Inflammatory macrophage treated with lipopolysaccharide for 4 hours (primary cell): ENCODE measurements at regions not wholly inside any gene's neighbourhood (a gene's known extent, or its start where the extent isn't known, plus 50 kb on each side); places are given as distances from the start of the nearest gene placed in this dataset.
"Not testable (repeated sequence)": the region's sequence is repeated elsewhere in the genome, so short reads cannot be mapped to it uniquely, and the experiment has no call there.

ENCODE experiments used
- DNase-seq: peaks from one replicate; pipeline ENCODE4 v3.0.0-alpha.2; 2020

DNA sequence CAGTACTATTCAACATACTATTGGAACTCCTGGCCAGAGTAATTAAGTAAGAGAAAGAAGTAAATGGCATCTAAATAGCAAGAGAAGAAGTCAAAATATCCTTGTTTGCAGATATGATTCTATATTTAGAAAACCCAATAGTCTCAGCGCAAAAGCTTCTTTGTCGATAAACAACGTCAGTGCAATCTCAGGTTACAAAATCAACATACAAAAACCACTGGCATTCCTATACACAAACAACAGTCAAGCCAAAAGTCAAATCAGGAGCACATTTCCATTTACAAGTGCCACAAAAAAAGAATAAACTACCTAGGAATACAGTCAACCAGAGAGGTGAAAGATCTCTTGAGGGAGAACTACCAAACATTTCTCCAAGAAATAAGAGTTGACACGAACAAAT, 1901.9 kb upstream of the ACO1 start:
- no peak for DNase-seq

DNA sequence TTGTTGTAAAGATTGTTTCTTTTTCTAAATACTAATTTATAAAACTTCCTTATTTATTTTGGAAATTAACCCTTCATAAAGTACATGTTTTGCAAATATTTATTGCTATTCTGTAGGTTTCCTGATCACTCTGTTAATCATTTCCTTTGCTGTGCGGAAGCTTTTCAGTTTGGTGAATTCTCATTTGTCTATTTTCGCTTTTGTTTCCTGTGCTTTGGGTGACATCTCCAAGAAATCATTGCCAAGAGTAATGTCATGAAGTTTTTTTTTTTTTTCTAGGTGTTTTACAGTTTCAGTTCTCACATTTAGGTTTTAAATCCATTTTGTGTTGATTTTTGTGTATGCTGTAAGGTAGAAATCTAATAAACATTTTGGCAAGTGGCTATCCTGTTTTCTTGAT, 1899.8 kb upstream of the ACO1 start:
- DNase-seq, result no peak

DNA sequence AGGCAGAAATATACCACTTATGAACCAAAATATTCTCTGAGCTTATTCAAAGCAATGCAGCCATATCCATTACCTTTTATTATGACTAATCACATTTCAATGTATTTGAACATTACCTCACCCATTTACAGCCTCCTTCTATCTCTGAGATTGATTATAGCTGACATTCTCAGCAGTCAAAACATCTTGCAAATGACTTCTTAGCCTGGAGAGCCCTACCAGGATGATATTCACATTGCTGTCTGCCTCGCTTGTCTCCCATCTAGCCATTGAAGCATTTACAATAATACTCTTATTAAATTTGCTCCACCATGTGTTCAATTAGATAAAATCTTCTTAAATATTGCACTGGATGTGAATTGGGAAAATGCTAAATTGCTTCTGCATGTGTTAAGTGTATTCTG, 1879.9 kb upstream of the ACO1 start:
- no peak for DNase-seq

DNA sequence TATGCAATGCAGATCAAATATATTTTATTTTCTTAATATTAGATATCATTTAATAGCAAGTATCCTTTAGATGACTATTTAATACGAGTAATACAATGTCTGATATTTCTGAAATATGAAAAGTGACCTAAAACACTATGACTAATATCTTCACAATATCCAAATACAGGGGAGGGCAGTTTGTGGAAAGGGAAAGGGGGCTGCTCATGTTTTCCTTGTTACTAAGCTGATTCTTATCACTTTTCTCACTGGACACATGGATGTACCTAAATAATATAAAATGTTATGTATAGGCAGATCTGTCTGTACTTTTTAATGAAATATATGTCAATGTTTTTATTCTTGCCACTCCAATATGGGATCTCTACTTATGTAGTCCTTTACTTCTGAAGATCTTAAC, 1879.1 kb upstream of the ACO1 start:
- no peak for DNase-seq

DNA sequence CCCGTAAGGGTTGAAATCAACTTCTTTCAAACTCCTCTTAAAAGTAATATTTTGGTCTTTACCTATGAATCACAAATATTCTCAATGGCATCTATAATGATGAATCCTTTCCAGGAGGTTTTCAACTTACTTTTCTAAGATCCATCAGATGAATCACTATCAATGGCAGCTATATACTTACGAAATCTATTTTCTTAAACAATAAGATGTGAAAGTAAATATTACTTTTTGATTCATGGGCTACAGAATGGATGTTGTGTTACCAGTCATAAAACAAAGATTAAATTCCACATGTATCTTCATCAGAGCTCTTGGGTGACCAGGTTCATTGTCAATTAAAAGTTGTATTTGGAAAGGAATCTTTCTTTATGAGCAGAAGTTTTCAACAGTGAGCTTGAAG, 1877.7 kb upstream of the ACO1 start:
- DNase-seq, result no peak

DNA sequence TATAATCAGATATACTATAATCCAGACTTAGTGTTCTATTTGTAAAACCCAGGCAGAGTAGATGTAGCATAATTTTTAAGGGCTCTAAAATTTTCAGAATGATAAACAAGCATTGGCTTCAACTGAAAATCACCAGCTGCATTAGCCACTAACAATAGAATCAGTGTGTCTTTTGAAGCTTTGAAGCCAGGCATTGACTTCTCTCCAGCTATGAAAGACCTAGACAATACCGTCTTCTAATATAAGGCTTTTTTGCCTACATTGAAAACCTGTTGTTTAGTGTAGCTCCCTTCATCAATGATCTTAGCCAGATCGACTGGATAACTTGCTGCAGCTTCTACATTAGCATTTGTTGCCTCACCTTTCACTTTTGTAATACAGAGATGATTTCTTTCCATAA, 1877.3 kb upstream of the ACO1 start:
- no peak for DNase-seq

DNA sequence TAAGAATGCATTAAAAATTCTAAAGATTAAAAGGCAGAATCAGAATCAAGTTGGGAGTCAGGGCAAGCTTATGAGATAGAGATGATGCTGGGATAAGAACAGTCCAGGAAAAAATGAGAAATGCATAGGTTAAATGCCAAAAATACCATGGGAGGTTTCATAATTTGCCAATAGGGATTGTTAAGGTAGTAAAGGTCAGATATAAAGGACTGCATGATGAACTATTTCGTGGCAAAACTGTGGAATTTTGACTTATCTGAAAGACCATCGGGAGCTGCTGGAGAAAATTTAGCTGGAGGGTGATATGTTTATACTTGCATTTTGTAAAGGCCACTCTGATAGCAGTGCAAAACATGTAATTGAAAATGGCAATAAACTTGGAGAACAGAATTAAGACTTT, 1872.8 kb upstream of the ACO1 start:
- no peak for DNase-seq

DNA sequence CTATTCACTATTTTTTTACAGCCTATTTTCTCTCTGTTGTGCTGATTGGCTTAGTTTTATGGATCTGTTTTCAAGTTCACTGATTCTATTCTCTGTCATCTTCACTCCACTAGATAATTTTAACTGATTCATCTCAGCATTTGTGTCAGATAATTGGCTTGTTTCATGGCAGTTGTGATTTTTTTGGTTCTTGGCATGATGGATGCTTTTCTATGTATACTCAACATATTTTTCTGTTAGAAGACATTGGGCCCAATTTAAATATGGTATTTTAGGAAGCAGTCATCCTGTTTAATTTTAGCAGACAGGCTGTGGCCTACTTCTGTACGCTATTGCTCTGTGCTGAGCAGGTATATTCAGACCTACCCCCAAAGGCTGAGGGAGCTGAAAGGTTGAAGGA, 1865.3 kb upstream of the ACO1 start:
- no peak for DNase-seq

DNA sequence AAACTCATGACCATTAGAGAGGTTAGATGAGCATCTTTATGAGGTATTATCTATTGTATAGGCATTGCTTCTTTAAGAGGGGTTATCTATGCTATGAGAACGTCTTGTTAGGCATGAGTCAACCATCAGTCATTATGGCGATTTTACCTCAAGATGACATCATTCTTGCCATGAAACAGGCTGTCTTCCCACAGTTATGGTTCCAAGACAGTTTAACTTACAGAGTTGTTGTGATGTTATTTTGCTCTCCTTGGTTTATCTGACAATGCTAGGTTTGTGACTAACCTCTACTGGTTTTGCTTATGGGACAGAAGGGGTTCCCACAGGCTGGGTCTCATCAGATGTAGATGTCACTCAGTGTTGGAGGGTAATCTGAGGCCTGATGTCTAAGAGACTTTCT, 1864.7 kb upstream of the ACO1 start:
- no peak for DNase-seq

DNA sequence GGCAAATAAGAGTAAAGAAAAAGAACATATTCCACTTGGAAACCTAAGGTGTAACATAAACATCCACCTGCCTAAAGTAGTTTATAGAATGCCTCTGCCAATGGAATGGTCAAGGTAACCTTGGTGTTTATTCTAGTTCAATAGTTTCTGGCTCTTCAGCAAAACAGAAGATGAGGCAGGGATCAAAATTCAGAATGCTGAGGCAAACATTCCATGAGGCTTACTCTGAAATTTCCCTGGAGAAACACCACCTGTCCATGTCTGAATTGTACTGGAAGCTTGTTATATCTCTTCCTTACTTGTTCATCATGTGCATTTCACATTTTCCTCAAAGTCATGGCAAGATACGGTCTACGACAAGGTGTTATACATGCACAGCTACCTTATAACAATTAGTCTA, 1862.4 kb upstream of the ACO1 start:
- no peak for DNase-seq

DNA sequence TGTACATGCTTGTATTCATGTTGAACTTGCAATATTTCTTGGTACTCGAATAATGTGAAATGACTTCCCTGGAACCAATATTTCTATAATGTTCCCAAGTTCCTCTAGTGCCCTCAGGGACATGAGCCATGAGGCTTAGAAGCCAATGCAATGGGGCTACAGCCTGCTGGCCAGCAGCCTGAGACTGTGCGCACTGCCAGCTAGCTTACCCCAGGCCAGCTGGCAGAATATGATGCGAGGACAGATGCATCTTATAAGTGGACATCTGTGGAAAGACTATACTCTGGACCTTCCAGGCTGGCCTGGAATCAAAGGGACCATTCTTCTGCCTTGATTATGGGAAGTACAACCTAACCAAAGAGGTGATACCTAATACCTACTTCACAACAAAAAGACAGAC, 1862.0 kb upstream of the ACO1 start:
- no peak for DNase-seq

DNA sequence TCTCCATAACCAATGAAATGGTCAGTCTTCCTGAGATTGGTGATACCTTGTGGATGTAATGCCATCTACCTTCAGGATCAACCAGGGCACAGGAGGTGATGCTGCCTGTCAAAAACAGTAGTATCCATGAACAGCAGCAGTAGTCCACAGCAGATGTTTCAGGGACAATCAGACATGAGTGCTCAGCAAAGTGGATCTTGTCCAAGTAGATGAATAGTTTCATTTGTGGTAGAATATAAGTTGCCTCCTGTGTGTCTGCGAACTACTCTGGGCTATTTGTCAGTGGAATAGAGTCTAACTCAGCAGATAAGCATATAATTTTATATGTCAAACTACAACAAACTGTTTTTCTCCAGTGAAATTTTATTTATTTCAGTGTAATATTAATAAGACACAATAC, 1860.1 kb upstream of the ACO1 start:
- no peak for DNase-seq

DNA sequence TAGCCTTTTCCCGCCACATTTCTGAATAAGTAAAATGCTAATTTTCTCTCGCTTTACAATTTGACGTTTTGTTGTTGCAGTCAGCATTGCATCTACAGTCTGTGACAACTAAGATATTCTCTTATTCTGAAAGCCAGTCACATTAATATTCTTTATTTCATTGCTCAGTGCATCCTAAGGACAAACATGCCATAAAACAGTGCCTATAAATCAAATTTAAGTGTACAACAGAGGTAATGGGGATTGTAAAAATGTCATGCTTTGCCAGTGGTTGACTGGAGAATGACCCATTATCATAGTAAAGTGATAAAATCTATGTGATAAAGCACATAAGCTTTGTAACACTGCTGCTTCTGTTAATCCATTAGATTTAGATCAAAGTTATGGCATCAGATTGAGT, 1850.0 kb upstream of the ACO1 start:
- no peak for DNase-seq

DNA sequence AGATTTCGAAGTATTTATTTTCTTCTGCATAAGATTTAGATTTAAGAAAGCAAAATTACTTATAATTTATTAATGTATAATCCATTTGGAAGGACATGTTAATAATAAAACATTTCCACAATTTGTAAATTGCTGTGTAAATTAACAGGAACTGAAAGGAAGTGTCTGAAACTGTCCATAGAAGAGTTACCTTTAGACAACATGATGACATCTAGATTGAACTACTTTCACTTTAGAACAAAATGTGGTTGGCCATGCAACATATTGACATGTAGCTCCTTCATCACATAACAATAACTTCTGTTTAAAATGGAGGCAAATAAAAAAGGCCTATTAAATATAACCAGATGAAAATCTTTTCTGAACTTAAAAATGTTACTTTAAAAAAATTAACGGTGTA, 1849.5 kb upstream of the ACO1 start:
- no peak for DNase-seq

DNA sequence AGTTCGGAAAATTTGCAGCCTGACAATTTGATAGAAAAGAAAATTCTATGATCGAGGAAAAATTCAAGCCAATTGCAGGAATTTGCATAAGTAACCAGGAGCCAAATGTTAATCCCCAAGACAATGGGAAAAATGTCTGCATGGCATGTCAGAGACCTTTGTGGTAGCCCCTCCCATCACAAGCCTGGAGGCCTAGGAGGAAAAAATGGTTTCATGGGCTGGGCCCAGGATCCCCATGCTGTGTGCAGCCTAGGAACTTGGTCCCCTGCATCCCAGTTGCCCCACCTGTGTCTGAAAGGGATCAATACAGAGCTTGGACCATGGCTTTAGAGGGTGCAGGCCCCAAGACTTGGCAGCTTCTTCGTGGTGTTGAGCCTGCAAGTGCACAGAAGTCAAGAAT, 1847.9 kb upstream of the ACO1 start:
- DNase-seq, result no peak

DNA sequence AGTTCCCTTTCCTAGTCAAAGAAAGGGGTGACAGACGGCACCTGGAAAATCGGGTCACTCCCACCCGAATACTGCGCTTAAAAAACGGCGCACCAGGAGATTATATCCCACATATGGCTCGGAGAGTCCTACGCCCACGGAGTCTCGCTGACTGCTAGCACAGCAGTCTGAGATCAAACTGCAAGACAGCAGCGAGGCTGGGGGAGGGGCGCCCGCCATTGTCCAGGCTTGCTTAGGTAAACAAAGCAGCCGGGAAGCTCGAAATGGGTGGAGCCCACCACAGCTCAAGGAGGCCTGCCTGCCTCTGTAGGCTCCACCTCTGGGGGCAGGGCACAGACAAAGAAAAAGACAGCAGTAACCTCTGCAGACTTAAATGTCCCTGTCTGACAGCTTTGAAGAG, 1844.7 kb upstream of the ACO1 start:
- not testable (repeated sequence) for DNase-seq

DNA sequence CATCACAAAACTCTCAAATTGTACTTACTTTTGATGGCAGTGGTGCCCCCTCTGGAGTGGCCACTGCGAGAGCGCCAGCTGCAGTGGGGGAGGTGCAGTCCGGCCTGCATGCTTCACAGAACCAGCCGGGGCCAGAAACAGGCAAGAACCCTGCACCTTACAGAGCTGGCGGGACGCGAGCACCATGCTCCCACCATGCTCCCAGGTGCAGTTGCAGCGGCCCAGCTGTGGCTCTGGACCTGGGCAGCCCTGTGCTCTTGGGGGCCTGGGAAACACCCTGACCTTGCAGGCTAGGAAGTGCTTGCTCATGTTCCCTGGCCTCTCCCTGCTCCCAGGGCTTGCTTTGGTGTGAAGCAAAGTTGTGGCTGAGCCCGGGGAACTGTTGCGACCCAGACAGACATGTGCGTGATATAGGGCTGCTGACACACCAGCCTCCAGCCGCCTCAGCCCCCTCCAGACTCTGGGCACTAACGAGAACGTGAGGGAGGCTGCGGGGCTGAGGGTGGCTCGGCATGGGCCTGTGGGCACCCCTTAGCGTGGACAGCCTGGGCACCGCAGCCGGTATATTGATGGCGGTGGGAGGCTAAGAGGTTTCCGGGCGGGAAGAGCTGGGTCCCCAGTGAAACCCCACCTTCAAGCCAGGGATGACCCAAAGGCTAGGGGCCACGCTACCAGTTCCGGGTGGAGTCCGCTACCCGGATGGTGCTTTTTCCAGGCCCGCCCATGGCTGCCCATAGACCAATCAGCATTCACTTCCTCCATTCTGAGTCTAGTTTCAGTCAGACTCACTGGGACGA, 1809.9 kb upstream of the ACO1 start:
- DNase-seq, result no peak

DNA sequence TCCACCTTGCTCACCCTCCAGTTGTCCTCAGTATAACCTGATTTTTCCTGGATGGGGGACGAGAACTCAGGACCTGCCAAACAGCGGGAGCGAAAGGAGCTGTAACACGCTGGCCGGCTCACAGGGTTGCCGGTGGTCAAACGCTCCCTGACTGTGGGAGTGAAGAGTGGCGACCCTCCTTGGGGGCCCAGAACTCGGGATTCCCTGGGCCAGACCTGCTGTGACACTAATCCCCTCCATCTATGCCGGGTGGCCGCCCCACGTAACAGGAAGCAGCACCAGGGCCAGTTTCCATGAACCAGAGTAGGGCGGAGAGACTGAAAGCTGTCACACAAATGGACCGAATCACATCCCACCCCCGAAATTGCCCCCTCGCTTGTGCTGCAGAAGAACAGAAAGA, 1809.2 kb upstream of the ACO1 start:
- no peak for DNase-seq

DNA sequence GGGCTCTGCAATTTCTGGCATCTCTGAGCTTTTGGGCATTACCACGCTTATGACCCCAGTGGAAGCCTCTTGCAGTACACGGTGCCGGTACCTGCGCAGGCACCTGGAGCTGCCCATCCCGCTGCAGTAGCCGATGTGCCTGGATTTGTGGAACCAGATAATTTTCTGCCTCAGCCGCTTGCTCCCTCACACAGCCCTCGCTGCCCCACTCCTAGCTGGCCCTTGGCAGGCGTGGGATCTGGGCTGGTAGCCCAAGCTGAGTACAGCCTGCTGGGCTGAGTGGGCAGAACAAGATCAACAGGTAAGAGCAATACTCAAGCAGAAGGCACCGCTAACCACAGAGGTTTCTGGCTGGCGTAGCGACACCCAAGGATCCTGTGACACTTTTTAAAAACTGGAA, 1808.8 kb upstream of the ACO1 start:
- DNase-seq, result no peak

DNA sequence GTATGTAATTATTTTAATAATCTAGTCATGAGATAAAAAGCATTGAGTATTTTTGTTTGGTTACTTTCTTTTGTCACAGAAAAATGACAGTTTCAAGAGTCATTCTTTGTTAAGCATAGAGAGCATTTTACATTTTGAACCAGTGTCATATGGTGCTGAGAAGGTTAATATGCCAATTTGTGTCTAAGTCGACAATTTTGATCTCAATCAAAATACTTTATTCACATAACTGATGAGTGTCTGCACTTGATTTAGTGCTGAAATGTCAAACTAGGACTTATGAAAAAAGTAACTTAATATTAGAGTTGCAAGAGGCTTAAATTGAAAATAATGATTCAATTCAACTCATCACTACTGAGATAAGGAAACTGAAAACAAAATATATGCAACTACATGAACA, 1804.6 kb upstream of the ACO1 start:
- DNase-seq, result no peak

DNA sequence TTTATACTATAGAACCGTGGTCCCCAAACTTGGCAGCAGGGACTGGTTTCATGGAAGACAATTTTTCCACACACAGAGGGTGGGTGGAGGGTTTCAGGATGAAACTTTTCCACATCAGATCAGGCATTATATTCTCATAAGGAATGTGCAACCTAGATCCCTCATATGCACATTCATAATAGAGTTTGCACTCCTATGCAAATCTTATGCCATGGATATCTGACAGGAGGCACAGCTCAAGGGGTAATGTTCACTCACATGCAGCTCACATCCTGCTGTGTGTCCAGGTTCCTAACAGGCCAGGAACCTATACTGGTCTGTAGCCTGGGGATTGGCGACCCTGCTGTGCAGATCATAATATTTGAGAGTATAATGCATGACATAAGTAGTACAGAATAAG, 1802.2 kb upstream of the ACO1 start:
- DNase-seq, result no peak

DNA sequence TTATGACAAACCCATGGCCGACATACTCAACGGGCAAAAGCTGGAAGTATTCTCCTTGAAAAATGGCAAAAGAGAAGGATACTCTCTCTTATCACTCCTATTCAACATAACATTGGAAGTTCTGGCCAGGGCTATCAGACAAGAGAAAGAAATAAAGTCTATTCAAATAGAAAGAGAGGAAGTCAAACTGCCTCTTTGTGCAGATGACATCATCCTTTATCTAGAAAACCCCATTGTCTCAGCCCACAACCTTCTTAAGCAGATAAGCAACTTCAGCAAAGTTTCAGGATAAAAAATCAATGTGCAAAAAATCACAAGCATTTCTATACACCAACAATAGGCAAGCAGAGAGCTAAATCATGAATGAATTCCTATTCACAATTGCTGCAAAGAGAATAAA, 1799.9 kb upstream of the ACO1 start:
- no peak for DNase-seq

DNA sequence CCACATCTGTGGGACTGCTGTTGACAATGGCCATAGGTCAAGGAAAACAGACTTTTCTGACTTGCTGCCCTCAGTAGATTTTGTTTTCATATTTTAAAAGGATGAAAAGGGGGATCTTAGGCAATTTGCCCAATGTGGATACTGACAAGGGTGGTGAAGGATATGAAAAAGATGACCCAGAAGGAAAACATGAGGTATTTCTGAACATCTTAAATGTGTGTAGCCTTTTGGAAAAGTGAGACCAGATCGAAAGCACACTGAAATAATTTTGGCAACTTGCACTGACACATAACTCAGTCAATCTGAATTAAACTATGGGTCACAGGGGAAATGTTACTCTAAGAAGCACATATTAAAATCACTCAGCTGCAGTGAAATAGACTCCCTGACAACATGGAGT, 1793.0 kb upstream of the ACO1 start:
- no peak for DNase-seq

DNA sequence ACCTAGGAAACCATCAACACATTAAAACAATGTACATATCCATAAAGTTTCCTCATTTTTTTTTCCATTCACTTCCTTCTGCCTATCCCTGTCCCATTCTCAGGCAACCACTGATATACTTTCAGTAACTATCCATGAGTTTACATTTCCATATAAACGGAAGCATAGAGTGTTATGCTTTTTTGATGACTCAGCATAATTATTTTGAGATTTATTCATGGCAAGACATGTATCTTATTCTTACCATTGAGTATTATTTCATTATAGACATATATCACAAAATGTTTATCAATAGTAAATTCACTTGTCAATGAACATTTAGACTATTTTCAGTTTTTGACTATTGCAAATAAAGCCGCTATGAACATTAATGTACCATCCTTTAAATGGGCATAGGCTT, 1786.8 kb upstream of the ACO1 start:
- DNase-seq, result no peak

DNA sequence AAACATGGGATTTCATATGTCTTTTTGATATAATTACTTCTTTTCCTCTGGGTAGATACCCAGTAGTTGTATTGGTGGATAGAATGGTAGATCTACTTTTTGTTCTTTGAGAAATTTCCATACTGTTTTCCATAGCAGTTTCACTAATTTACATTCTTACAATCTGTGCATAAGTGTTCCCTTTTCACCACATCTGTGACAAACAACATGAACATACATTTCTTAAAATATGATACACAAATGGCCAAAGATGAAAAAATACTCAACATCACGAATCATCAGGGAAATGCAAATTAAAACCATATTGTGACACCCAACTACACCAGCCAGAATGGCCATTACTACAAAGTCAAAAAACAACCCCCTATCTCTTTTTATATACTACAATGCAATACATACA, 1778.5 kb upstream of the ACO1 start:
- DNase-seq, result no peak

DNA sequence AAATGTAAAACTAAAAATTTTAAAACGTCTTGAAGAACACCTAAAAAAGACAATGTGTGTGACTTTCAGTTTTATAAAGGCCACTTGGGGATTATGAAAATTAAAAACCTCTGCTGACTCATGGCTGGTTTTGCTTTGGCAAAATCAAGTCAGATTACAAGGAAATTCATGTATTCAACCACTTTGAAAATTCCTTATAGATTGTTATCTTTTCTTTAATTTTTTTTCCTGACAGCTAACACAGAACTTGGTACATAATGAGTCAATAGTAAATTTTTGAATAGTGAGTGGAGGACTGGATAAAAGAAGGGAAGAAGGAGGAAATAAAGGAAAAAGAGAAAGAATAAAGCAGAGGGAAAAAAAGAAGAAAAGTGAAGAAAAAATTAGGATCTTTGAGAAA, 1774.7 kb upstream of the ACO1 start:
- DNase-seq, result no peak
